Brain microvascular endothelial cell (primary cell): ENCODE measurements at regions not wholly inside any gene's neighbourhood (a gene's known extent, or its start where the extent isn't known, plus 50 kb on each side); places are given as distances from the start of the nearest gene placed in this dataset.

Experiments used
- DNase-seq: peaks from one replicate; pipeline ENCODE4 v3.0.0-alpha.2; 2020
- H3K27ac ChIP-seq: fragments of 250-450 bp; sonication (Bioruptor Pico); 2 replicates; pipeline ENCODE4 v1.5.1; 2020; ENCODE audit warnings: mild to moderate bottlenecking, moderate library complexity
- H3K27me3 ChIP-seq: fragments of 250-450 bp; sonication (Bioruptor Pico); replicated peaks from 2 replicates; pipeline ENCODE4 v1.5.1; 2020; ENCODE audit warnings: mild to moderate bottlenecking
- H3K36me3 ChIP-seq: fragments of 250-450 bp; sonication (Bioruptor Pico); replicated peaks from 2 replicates; pipeline ENCODE4 v1.5.1; 2020; ENCODE audit warnings: mild to moderate bottlenecking
- H3K4me3 ChIP-seq: 2 replicates; pipeline ENCODE4 v1.5.1; 2011; ENCODE audit warnings: low read depth, mild to moderate bottlenecking, control low read depth, low read length, moderate library complexity
- in situ Hi-C: cut with HindIII; loops from 2 replicates; pipeline ENCODE4 v1.10.0; 2017; ENCODE audit warnings: low sequenced_read_pairs, low pct_ligation_motif_present
- TF ChIP-seq, protein P1 (sequence below): IDR thresholded peaks from 2 replicates; pipeline ENCODE4 v1.5.1; 2011; ENCODE audit warnings: low read depth, mild to moderate bottlenecking, moderate library complexity, low read length, control low read depth, inconsistent platforms; ENCODE audit errors: missing control alignments

DNA sequence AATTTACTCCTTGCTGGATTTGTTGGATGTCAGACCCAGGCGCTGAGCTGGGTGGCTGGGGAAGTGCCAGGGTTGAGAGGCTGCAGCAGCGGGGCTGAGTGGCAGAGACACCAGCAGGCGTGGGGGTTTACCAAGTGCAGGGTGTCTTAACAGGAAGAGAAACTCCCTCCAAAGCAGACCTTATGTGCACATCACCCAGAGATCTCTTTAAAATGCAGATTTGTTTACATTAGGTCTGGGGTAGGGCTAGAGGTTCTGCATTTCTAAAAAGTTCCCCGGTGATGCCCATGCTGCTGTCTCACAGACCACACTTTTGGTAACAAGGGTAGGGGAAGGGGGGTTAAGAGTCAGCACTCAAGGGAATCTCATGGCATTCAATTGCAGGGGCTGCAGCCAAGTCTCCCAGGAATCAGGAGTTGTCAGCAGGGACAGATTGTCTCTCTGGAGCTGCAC, 80.7 kb upstream of the OLFM4 start:
- Histone ChIP-seq H3K36me3 (no peaks in the 10 kb centered on the region), H3K27ac (no peak overlapping the region), H3K27me3 (no peaks in the 10 kb centered on the region), H3K4me3 (no peak overlapping the region)
- in situ Hi-C loops = no loop called here
- TF ChIP-seq, protein P1, sequence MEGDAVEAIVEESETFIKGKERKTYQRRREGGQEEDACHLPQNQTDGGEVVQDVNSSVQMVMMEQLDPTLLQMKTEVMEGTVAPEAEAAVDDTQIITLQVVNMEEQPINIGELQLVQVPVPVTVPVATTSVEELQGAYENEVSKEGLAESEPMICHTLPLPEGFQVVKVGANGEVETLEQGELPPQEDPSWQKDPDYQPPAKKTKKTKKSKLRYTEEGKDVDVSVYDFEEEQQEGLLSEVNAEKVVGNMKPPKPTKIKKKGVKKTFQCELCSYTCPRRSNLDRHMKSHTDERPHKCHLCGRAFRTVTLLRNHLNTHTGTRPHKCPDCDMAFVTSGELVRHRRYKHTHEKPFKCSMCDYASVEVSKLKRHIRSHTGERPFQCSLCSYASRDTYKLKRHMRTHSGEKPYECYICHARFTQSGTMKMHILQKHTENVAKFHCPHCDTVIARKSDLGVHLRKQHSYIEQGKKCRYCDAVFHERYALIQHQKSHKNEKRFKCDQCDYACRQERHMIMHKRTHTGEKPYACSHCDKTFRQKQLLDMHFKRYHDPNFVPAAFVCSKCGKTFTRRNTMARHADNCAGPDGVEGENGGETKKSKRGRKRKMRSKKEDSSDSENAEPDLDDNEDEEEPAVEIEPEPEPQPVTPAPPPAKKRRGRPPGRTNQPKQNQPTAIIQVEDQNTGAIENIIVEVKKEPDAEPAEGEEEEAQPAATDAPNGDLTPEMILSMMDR = no peak
- no peak for DNase-seq

DNA sequence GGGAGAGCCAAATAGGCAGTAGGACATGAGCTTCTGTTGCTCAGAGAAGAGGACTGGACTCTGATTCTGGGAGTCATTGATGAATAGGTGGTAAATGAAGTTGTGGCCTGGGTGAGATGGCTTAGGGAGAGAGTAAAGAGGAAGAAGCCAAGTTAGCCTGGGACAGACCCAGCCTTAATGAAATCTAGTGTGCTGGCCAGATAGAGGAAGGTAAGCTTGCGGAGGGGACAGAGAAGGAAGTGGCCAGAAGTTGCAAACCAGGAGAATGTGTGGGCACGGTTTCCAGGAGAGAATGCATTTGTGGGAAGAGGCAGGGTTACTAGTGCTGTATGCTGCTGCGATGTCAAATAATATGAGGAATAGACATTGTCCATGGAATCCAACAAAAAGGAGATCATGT, 83.3 kb upstream of the OLFM4 start:
- DNase-seq = no peak
- TF ChIP-seq, protein P1 = no peak
- no peaks in the 10 kb centered on the region for H3K36me3 ChIP-seq
- no peak overlapping the region for H3K4me3 ChIP-seq
- no peaks in the 10 kb centered on the region for H3K27me3 ChIP-seq
- no peak overlapping the region for H3K27ac ChIP-seq
- in situ Hi-C loops = no loop called here

DNA sequence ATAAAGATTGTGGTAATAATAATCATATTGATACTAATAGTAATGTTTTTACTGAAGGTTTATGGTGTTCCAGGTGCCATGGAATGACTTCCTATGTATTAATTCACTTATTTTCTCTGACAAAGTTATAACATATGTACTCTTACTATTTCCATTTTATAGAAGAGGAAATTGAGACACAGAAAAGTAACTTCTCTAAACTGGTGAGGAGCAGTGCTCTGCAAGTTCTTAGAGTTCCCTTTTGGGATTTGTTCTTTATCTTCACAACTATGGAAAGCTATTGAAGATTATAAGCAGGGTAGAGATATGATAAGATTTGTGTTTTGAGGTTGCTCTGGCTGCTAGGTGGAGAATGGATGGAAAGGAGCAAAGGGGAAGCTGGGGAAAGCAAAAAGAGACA, 83.9 kb upstream of the OLFM4 start:
- no peak for DNase-seq
- Histone ChIP-seq H3K27me3 (no peaks in the 10 kb centered on the region), H3K4me3 (no peak overlapping the region), H3K36me3 (no peaks in the 10 kb centered on the region), H3K27ac (no peak overlapping the region)
- in situ Hi-C loops = no loop called here
- TF ChIP-seq, protein P1 = no peak

DNA sequence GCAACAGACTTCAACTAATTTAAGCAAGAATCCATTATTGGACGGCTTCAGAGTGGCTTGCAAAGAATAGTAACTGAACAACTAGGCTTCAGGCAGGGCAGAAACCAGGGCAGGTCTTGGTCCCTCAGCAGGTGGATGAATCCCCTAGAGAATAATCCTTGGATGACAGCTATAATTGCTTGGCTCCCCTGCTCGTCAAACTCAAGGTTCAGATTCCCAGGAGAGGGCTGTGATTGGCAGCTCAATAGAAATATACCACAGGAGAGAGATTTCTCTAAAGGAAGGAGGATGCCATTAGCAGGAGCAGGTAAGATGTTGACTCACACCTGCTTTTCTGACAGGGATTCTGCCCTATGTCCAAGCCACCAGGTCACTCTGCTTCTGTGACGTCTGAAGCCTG, 89.6 kb upstream of the PCDH8 start:
- Histone ChIP-seq H3K4me3 (no peak overlapping the region), H3K27me3 (no peaks in the 10 kb centered on the region), H3K27ac (no peak overlapping the region), H3K36me3 (no peaks in the 10 kb centered on the region)
- TF ChIP-seq, protein P1 = no peak
- DNase-seq = no peak
- in situ Hi-C loops = no loop called here

DNA sequence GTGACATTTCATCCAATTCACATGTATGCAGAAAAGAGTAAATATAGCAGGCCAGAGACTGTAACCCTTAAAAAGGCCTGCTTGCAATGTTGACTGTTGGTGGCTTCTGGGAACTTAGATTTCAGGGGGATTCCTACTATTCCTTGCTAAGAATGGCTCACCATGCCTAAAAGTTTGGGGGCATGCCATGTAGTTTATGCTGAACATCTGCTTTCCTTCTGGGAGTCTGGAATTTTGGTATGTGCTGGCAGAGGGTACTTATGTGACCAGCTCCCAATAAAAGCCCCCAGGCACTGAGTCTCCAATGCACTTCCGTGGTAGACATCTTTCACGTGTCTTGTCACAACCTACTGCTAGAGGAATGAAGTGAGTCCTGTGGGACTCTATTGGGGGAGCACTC, 88.4 kb upstream of the PCDH8 start:
- Histone ChIP-seq H3K4me3 (no peak overlapping the region), H3K27me3 (no peaks in the 10 kb centered on the region), H3K36me3 (no peaks in the 10 kb centered on the region), H3K27ac (no peak overlapping the region)
- DNase-seq = no peak
- TF ChIP-seq, protein P1 = no peak
- in situ Hi-C loops = no loop called here

DNA sequence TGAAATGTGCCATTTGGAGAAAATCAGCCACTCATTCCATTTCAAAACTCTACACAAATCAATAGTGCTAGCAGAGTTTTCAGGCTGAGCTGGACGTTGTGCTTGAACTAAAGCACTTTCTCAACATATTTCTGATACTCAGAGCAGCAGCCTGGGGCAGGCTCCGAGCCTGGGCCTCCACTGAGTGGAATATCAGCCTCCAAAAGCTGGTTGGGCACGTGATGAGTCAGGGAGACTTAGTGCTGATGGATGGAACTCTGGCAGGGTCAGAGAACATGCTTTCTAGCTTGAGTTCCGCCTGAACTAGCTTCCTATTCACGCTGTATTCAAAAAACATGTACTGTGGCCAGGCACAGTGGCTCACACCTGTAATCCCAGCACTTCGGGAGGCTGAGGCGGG, 85.8 kb upstream of the PCDH8 start:
- Histone ChIP-seq H3K27me3 (no peaks in the 10 kb centered on the region), H3K36me3 (no peaks in the 10 kb centered on the region), H3K4me3 (no peak overlapping the region), H3K27ac (no peak overlapping the region)
- DNase-seq = no peak
- in situ Hi-C loops = no loop called here
- TF ChIP-seq, protein P1 = no peak
